ENCODE measurements at regions not wholly inside any gene's neighbourhood (a gene's known extent, or its start where the extent isn't known, plus 50 kb on each side); places are given as distances from the start of the nearest gene placed in this dataset.

DNA sequence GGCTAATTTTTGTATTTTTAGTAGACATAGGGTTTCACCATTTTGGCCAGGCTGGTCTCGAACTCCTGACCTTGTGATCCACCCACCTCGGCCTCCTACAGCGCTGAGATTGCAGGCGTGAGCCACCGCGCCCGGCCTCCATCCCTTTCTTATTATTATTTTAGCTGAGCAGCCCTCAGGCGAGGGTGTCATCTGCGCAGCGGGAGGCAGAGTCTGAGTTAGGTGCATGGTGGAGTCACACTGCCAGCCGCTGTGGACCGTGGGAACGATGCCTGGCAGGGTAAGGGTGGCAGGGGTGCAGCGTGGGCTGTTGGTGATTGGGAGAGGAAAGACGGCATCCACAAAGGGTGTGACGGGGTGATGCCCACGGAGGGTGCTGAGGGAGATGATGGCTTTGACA is 491.8 kb upstream of the FAT1 start:
- TF ChIP-seq RAD21 (IDR thresholded peaks at IDR 0.05; ENCODE audit: low read depth): no peak
- no peak for TF ChIP-seq EP300 (IDR thresholded peaks at IDR 0.05; ENCODE audit: borderline replicate concordance)
- TF ChIP-seq YY1 (IDR thresholded peaks at IDR 0.05; ENCODE audit: low read depth): no peak
- TF ChIP-seq EGR1 (IDR thresholded peaks at IDR 0.05): no peak

Measured in Ishikawa (cell line).